ENCODE measurements at regions not wholly inside any gene's neighbourhood (a gene's known extent, or its start where the extent isn't known, plus 50 kb on each side); places are given as distances from the start of the nearest gene placed in this dataset.

DNA sequence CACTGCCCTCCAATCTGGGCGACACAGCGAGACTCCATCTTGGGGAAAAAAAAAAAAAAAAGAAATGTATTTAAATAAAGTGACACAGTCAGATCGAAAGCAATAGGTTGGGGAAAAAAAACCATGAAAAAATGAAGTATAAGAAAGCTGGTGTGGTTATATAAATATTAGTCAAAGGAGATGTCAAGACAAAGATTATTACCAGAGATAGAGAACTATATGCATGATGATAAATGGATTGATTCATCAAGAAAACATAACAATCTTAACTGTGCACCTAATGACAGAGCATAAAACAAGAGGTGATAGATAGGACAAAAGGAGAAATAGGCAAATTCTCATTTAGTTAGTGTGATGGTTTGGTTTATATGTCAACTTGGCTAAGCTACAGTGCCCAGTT is 146.9 kb upstream of the AHI1 start:
- TF ChIP-seq, protein P1, sequence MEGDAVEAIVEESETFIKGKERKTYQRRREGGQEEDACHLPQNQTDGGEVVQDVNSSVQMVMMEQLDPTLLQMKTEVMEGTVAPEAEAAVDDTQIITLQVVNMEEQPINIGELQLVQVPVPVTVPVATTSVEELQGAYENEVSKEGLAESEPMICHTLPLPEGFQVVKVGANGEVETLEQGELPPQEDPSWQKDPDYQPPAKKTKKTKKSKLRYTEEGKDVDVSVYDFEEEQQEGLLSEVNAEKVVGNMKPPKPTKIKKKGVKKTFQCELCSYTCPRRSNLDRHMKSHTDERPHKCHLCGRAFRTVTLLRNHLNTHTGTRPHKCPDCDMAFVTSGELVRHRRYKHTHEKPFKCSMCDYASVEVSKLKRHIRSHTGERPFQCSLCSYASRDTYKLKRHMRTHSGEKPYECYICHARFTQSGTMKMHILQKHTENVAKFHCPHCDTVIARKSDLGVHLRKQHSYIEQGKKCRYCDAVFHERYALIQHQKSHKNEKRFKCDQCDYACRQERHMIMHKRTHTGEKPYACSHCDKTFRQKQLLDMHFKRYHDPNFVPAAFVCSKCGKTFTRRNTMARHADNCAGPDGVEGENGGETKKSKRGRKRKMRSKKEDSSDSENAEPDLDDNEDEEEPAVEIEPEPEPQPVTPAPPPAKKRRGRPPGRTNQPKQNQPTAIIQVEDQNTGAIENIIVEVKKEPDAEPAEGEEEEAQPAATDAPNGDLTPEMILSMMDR (IDR thresholded peaks at IDR 0.05), result no peak
- no peak for TF ChIP-seq POLR2A (IDR thresholded peaks at IDR 0.05)
- no peak for TF ChIP-seq POLR2AphosphoS5 (IDR thresholded peaks at IDR 0.05)

Measured in breast epithelium (tissue), 3 donors.